ENCODE measurements at regions not wholly inside any gene's neighbourhood (a gene's known extent, or its start where the extent isn't known, plus 50 kb on each side); places are given as distances from the start of the nearest gene placed in this dataset.

DNA sequence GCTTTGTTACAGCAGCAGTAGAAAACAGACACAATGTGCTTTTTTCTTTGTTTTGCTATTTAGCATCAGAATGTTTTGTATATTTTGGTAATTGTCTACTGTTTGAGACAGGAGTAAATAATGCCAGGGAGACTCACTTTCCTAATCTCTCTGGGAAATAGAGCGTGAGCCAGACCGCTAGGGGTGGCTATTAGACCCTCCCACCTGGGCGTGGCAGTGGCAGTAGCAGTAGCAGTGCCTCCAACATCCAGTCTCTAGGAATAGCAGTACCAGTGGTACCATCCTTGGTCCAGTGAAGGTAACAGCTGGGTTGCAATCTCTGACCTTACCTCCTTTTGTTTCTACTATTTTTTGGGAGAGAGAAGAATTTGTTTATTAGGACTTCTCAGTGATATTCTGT lies 165.7 kb upstream of the MAGI2 start:
- TF ChIP-seq POLR2A (IDR thresholded peaks at IDR 0.05; ENCODE audit: low read length) (no peak), GATA1 (IDR thresholded peaks at IDR 0.05; ENCODE audit: low read depth, low read length) (no peak)
